ENCODE measurements at regions not wholly inside any gene's neighbourhood (a gene's known extent, or its start where the extent isn't known, plus 50 kb on each side); places are given as distances from the start of the nearest gene placed in this dataset.

DNA sequence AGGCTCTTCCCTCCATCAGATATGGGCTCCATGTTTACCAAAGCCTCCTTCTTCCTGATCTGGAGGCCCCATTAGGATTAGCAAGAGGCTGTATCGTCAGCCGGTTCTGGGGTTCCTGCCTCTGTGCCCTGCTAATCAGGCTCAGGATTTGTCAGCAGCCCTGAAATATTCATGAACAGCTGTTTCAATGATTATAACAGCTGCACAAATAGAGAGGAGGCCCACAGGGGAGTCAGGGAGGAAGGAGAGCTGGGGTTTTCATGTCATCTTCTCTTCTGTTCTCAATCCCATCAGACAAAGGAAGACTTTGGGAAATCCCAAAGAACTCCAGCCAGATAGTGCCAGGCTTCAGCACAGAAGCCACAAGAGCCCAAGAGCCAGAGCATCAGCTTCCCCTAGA lies 72.3 kb upstream of the MMP2 start:
- TF ChIP-seq POLR2A (IDR thresholded peaks at IDR 0.05; ENCODE audit: extremely low read depth, insufficient read length): no peak
- no peak for TF ChIP-seq CTCF (IDR thresholded peaks at IDR 0.05; ENCODE audit: low read depth, low read length)
- TF ChIP-seq MYC (IDR thresholded peaks at IDR 0.05; ENCODE audit: low read depth, low read length): no peak
- TF ChIP-seq MAX (IDR thresholded peaks at IDR 0.05; ENCODE audit: low read depth, low read length): no peak
